ENCODE measurements at regions not wholly inside any gene's neighbourhood (a gene's known extent, or its start where the extent isn't known, plus 50 kb on each side); places are given as distances from the start of the nearest gene placed in this dataset.

DNA sequence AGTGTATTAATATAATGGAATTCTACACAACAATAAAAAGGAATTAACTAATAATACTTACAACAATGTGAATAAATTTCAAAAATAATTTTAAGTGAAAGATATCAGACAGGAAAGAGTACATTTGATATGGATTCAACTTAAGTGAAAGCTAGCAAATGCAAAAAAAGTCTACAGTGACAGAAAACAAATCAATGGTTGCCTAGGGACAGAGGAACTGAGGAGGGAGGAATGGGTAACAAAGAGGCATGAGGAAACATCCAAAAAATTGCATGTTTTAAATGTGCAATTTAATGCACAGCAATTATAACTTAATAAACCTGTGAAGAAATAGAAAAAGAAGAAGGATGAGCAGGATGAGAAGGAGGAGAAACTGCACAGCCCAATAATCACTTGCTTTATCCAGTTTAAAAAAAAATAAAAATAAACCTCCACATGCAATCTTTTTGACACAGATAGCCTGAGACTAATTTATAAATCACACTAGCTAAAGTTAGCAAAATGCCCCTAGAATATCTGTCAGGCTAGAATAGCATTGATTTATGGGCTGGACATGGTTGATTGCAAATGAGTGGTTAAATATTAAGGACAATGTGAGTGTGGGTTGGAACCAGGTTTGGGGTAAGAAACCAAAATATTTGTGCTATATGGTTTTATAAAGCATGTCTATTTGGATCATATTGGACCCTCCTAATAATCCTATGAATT, 1089.1 kb downstream of the TRHDE start:
- TF ChIP-seq, protein P1, sequence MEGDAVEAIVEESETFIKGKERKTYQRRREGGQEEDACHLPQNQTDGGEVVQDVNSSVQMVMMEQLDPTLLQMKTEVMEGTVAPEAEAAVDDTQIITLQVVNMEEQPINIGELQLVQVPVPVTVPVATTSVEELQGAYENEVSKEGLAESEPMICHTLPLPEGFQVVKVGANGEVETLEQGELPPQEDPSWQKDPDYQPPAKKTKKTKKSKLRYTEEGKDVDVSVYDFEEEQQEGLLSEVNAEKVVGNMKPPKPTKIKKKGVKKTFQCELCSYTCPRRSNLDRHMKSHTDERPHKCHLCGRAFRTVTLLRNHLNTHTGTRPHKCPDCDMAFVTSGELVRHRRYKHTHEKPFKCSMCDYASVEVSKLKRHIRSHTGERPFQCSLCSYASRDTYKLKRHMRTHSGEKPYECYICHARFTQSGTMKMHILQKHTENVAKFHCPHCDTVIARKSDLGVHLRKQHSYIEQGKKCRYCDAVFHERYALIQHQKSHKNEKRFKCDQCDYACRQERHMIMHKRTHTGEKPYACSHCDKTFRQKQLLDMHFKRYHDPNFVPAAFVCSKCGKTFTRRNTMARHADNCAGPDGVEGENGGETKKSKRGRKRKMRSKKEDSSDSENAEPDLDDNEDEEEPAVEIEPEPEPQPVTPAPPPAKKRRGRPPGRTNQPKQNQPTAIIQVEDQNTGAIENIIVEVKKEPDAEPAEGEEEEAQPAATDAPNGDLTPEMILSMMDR (conservative IDR thresholded peaks at IDR 0.05; ENCODE audit: low read length), result no peak
- no peak for TF ChIP-seq EZH2phosphoT487 (IDR thresholded peaks at IDR 0.05; ENCODE audit: borderline replicate concordance)

All from Loucy (cell line).